CD4-positive, alpha-beta T cell treated with Interleukin-4 for 4 hours (primary cell): ENCODE measurements at regions not wholly inside any gene's neighbourhood (a gene's known extent, or its start where the extent isn't known, plus 50 kb on each side); places are given as distances from the start of the nearest gene placed in this dataset.

Experiments used
- DNase-seq: peaks from one replicate; pipeline ENCODE4 v3.0.0-alpha.2; 2020

GRCh38 chr12:88982694-88983093, 369.6 kb downstream of the DUSP6 start:
- no peak for DNase-seq

GRCh38 chr12:88977115-88977514, 375.2 kb downstream of the DUSP6 start:
- DNase-seq: no peak

GRCh38 chr12:88973998-88974397, 378.3 kb downstream of the DUSP6 start:
- DNase-seq: no peak

- DNase-seq: no peak
These were observed 381.6 kb downstream of the DUSP6 start for GRCh38 chr12:88970740-88971139.

- no peak for DNase-seq
These were observed 383.2 kb downstream of the DUSP6 start for GRCh38 chr12:88969127-88969526.

- DNase-seq: no peak
These were observed 380.1 kb upstream of the KITLG start for GRCh38 chr12:88960213-88960878.

- no peak for DNase-seq
These were observed 378.7 kb upstream of the KITLG start for GRCh38 chr12:88958946-88959345.

GRCh38 chr12:88958153-88958552, 377.9 kb upstream of the KITLG start:
- DNase-seq: no peak

- DNase-seq: no peak
These were observed 377.1 kb upstream of the KITLG start for GRCh38 chr12:88957358-88957757.

- no peak for DNase-seq
These were observed 375.3 kb upstream of the KITLG start for GRCh38 chr12:88955531-88955930.

- DNase-seq: no peak
These were observed 372.8 kb upstream of the KITLG start for GRCh38 chr12:88953029-88953586.

- no peak for DNase-seq
These were observed 372.3 kb upstream of the KITLG start for GRCh38 chr12:88952562-88952942.

GRCh38 chr12:88951860-88952561, 371.7 kb upstream of the KITLG start:
- DNase-seq: no peak

GRCh38 chr12:88951177-88951576, 370.9 kb upstream of the KITLG start:
- DNase-seq: no peak

- DNase-seq: no peak
These were observed 367.3 kb upstream of the KITLG start for GRCh38 chr12:88947486-88948043.

- no peak for DNase-seq
These were observed 366.2 kb upstream of the KITLG start for GRCh38 chr12:88946372-88946997.

- no peak for DNase-seq
These were observed 364.9 kb upstream of the KITLG start for GRCh38 chr12:88945051-88945732.

- DNase-seq: no peak
These were observed 364.1 kb upstream of the KITLG start for GRCh38 chr12:88944397-88944796.

- no peak for DNase-seq
These were observed 360.6 kb upstream of the KITLG start for GRCh38 chr12:88940854-88941253.

- DNase-seq: no peak
These were observed 355.6 kb upstream of the KITLG start for GRCh38 chr12:88935856-88936255.

- DNase-seq: no peak
These were observed 354.0 kb upstream of the KITLG start for GRCh38 chr12:88934163-88934747.

- DNase-seq: no peak
These were observed 352.2 kb upstream of the KITLG start for GRCh38 chr12:88932457-88932856.

- DNase-seq: no peak
These were observed 351.3 kb upstream of the KITLG start for GRCh38 chr12:88931598-88931997.
